H1 (cell line): ENCODE measurements at regions not wholly inside any gene's neighbourhood (a gene's known extent, or its start where the extent isn't known, plus 50 kb on each side); places are given as distances from the start of the nearest gene placed in this dataset.

ENCODE experiments used
- JUN ChIP-seq: IDR thresholded peaks from 2 replicates; pipeline ENCODE4 v1.6.1; 2011; ENCODE audit warnings: low read depth, mild to moderate bottlenecking, improper control_type of control experiment, low read length
- PHF8 ChIP-seq: fragments of 200-600 bp; sonication (generic); conservative IDR thresholded peaks from 2 replicates; pipeline ENCODE4 v1.7.1; 2012; ENCODE audit warnings: low read depth, mild to moderate bottlenecking, inconsistent platforms, low read length, moderate library complexity
- RFX5 ChIP-seq: IDR thresholded peaks from 2 replicates; pipeline ENCODE4 v1.6.1; 2011; ENCODE audit warnings: low read depth, low read length, improper control_type of control experiment, borderline replicate concordance
- RXRA ChIP-seq: IDR thresholded peaks from 2 replicates; pipeline ENCODE4 v1.6.1; 2011; ENCODE audit warnings: low read depth, mild to moderate bottlenecking, low read length, moderate library complexity; ENCODE audit not compliant: insufficient read depth

- TF ChIP-seq JUN, result no peak
- TF ChIP-seq RFX5, result no peak
- no peak for TF ChIP-seq RXRA
- no peak for TF ChIP-seq PHF8
Observed at GRCh38 chr4:126372634-126373033, 1057.9 kb downstream of the FAT4 start (continued).
